HUDEP-2 (cell line): ENCODE measurements at regions not wholly inside any gene's neighbourhood (a gene's known extent, or its start where the extent isn't known, plus 50 kb on each side); places are given as distances from the start of the nearest gene placed in this dataset.
"Not testable (repeated sequence)": the region's sequence is repeated elsewhere in the genome, so short reads cannot be mapped to it uniquely, and the experiment has no call there.

Source experiments
- DNase-seq, 76 experiments: peaks; one replicate each; lab custom pipeline; 2025; ENCODE audit not compliant: unreplicated experiment in 76 of 76; lab: John Stamatoyannopoulos, UW

DNA sequence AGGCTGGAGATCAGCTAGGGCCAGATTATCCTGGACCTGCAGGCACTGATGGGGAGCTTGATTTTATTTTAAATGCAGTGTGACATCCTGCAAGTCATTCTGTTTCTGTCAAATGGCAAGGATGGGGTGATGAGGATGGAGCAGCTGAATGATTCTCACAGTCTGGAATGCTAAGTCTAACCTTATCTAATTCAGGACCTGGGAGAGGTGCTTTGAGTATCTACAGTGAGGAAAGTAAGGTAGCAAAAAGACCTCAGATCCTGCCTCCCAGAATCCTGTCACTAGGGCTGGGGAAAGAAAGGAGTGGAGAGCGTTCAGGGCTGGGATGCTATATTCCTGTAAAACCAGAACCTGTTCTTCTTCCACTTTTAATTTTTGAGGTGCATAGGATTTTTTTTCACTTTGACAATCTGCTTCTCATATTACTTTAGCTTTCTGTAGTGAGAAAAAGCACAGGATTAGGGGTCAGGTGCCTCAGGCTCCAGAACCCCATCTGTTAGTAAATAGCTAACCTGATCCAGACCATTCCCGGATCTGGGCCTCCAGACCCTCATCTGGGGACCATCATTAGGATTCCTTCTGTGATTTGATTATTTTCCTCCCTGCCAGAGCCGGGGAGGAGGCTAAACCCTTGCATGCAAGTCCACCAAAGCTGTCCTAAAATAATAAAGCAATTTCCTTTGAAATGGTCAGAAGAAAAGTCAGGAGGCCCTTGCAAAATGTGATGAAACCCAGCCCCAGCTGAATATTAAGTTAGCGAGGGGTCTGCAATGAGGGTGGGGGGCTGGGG, 54.7 kb downstream of the ASCL1 start:
- no peak for DNase-seq

DNA sequence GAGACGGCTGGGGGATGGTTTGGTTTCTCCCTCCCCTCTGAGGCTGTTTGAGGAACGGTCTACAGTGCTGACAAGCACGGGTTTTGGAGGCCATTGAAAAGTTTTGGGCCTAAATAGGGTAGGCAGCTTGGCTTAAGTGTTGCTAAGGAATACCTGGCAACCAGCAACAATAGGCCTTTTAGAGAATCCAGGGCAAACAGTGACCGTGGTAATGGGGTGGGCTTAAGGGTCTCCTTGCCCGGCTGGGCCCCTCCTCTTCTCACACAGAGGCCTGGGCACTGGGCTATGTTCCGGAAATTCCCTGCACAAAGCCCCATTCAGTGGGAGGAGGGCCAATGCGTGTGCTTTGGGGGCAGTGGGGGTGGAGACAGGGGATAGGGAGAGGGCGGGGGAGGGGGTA, 55.4 kb downstream of the ASCL1 start:
- DNase-seq, result no peak

DNA sequence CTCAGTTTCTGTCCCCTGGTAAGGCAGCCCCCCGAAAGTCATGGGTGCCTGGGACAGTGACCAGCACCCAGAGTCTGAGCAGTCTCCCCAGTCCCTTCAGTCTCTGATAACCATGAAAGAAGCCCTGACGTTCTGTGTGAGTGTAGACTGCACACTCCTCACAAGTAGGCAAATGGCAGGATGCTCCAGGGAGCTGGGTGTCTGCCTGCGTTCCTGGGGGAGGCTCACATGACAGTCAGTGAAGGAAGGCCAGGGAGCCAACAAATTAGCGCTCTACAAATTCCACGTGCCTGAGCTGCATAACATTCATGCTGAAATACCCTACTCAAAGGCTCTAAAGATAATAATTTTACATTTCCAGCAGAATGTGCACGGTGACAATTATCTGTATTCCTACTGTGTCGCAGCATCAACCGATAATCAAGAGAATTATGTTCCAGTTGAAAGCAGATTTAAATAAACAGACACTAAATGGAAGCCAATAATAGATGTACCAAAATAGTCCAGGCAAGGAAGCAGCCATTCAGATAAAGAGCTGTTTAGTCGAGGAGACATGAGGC, 56.3 kb downstream of the ASCL1 start:
- no peak for DNase-seq

GRCh38 chr12:103016381-103016780, 58.9 kb downstream of the ASCL1 start:
- DNase-seq, result no peak

DNA sequence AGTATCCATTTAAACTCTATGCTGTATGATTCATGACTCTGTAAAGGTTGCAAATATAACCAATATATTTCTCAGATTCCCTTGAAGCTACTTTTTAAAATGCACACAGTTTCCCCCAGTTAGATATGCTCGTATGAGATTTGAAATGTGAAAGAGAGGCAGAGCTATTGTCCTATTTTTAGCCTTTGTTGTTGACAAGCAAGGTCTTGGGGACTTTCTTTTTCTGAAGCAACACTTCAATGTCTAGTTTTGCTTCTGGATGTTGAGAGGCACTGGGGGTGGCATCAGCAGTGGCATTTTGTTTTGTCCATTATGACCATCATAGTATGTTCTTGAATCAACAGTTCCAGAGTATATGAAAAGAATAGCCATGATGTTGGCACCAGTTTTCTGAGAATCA, 63.4 kb downstream of the ASCL1 start:
- DNase-seq, result no peak

GRCh38 chr12:103021538-103022218, 64.2 kb downstream of the ASCL1 start:
- DNase-seq, result no peak

DNA sequence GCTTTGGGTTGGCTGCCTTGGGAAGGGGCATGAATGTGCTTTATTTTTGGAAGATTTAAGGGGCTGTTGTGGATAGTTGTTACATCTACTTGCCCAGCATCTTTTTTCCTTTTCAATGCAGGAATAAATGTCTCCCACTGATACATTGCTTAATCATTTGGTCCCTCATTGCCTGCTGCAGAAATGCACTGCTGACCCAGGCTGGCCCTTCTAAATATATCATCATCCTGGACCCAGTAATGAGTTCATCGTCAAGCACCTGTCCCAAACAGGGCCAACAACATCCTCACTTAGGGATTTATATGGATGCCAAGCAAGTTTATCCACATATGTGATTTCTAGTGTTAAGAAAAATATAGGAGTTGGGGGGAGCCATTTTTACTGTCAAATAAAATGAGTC, 67.2 kb downstream of the ASCL1 start:
- no peak for DNase-seq

DNA sequence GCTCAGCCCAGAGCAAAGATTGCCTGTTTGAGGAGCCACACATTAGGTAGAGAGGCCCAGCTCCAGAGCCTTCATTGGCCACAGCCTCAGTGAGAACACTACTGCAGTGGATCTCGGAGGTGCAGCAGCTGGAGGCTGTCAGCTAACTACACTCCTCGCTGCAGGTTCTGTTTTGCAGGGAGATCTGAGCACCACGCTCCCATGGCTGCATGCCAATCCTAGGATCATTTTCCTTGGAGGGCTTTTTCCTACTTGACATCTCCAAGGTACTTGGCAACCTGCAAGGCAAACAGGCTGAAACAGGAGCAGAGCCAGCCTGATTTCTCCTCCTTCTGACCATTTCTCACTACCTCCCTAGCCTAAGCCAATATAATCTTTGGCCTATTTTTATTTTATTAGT, 69.2 kb downstream of the ASCL1 start:
- DNase-seq, result not testable (repeated sequence)

- DNase-seq, result no peak
These were observed 71.6 kb downstream of the ASCL1 start for GRCh38 chr12:103028881-103029639.

DNA sequence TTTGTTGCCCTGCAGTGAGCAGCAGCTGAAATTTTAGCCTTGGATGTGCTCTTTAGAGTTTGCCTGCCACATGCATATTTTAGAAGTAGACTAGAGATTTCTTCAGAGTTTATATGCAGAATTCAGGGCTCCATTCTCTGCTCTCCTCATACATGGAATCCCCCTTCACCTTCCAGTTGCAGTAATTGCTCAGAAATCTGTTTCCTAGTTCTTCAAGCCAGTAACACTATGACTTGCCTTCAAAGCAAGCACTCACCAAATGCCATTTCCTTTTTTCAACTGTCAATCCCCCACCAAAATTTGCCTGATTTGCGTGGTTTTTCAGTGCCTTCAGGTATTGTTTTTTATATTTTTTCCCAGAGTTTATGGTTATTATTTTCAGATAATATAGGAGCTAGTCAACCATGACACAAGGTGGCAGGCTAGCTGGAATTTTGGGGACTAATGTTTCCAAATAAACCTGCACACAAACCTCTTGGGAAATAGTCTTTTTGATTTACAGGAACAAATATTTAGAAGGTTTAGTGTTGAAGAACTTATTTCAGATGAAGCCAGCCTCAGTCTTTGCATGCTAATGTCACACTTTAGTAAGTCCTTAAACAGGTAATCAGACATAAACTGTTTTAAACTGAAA, 79.2 kb downstream of the ASCL1 start:
- no peak for DNase-seq

- DNase-seq, result no peak
These were observed 86.3 kb downstream of the ASCL1 start for GRCh38 chr12:103043531-103044486.

DNA sequence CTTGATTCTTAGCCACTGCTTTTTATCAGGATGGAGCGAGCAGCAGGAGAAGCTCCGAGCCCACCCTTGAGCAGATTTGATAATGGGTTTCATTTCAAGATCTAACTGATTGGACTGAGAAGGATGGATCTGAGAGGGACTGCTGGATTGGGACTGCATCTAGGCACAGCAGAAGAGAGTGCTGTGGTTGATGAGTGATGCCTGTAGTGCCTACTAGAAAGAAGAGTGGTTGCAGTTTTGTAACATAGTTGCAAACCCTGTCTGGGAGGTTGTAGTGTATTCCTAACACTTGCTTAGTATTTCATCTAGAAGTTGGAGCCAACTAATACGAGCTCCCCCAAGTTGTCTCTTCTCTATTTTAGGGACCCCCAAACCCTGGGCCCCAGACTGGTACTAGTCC, 88.7 kb downstream of the ASCL1 start:
- DNase-seq, result no peak

DNA sequence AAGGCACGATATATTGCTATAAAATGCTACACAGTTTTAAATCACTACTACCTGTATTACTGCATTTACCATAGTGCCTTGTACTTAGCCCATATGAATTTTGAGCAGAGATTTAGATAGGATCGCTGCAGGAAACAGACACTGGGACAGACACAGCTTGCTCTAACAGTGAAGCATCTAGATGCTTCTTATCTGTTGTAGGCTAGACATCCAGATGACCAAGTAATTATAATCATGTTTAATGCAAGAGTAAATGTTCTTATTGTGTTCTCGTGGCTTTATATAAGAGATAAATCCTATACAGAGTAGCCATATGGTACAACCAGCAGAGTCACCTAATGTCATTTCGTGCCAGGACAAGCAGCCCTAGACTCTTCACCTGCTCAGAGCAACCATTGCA, 92.8 kb downstream of the ASCL1 start:
- DNase-seq, result no peak

DNA sequence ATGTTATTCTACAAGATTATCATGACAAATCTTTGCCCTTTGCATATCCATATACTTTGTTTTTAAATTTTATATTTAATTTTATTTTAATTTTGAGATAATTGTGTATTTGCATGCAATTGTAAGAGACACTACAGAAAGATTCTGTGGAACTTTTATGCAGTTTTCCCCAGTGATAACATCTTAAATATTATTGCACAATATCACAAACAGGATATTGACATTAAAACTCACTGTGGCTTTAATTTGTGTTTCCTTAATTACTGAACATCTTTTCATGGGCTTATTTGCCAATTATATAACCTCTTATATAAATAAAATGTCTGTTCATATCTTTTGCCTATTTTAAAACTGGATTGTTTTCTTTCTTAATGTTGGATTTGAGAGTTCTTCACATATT, 95.6 kb downstream of the ASCL1 start:
- no peak for DNase-seq

GRCh38 chr12:103073630-103074029, 116.2 kb downstream of the ASCL1 start:
- no peak for DNase-seq

GRCh38 chr12:103075848-103076247, 118.4 kb downstream of the ASCL1 start:
- no peak for DNase-seq

GRCh38 chr12:103077108-103077773, 119.8 kb downstream of the ASCL1 start:
- DNase-seq, result no peak

DNA sequence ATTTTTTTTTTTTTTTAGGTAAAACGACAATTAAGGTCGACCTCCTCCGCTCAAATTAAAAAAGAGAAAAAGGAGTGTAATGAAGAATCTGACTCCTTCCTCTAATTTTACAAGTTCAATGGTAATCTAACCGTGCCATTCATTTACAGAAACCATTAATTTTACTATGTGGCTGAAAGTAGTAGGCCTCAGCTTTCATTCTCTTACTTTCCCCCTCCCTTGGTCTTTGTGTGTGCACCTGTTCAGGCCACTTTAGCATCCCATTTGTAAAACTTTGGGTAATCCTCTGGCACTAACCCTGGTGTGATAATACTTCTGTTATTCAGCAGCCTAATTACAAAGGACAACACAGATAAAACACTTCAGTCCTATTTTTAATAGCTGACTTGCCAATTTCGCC, 128.1 kb downstream of the ASCL1 start:
- no peak for DNase-seq

GRCh38 chr12:103086471-103086870, 129.0 kb downstream of the ASCL1 start:
- no peak for DNase-seq
